K562 (cell line): ENCODE measurements at regions not wholly inside any gene's neighbourhood (a gene's known extent, or its start where the extent isn't known, plus 50 kb on each side); places are given as distances from the start of the nearest gene placed in this dataset.

Source experiments
- ATAC-seq: fragments of 200-7000 bp; cut with Tn5 transposase; 3 replicates; pipeline ENCODE4 v1.9.1; 2020; ENCODE audit warnings: moderate library complexity
- BruUV-seq: library from RNA; stranded (reverse); fragments of 400-500 nt; replicated peaks from 2 replicates; lab custom pipeline; 2021; lab: Mats Ljungman, UMichigan
- CTCF ChIA-PET: fragments of 300-600 bp; formaldehyde crosslinking; extraction: SDS; loops from one replicate; lab custom pipeline; 2021; ENCODE audit warnings: low intra/inter-chr PET ratio; lab: Yijun Ruan, JAX
- POLR2A ChIA-PET: fragments of 300-600, 350-650 bp; sonication (Branson Sonifier 250); formaldehyde crosslinking; extraction: SDS; loops from one replicate; lab custom pipeline; 2021; ENCODE audit warnings: antibody characterized with exemption, inconsistent platforms; lab: Yijun Ruan, JAX
- DNase-seq, 4 experiments: peaks; one replicate each; pipeline versions ENCODE4 v3.0.0 to v3.0.0-alpha.2; 2011 to 2018; ENCODE audit warnings: low spot score in 3 of 4, mixed read lengths in 3 of 4; ENCODE audit errors: extremely low read depth in 1 of 4
- FAIRE-seq: peaks from 2 replicates; lab custom pipeline; 2011; peaks lifted over from hg19 to GRCh38; lab: Jason Lieb, UNC
- H2AFZ ChIP-seq: 2 replicates; pipeline ENCODE4 v1.6.0; 2011; ENCODE audit warnings: low read depth, low read length, control low read depth, inconsistent platforms
- H3K27ac ChIP-seq: fragments of 200-600 bp; 3 replicates; pipeline ENCODE4 v1.8.0; 2011; ENCODE audit warnings: low read depth, mild to moderate bottlenecking, control low read depth, inconsistent platforms, low read length, moderate library complexity, mixed read lengths; ENCODE audit errors: extremely low read depth
- H3K27me3 ChIP-seq, 2 experiments: fragments of 300-600 bp in 1 of 2; 2 replicates in 1 of 2; 3 replicates in 1 of 2; pipeline versions ENCODE4 v1.6.0 to v1.8.0; 2011; ENCODE audit warnings: inconsistent platforms in 2 of 2, low read length in 2 of 2, mild to moderate bottlenecking in 1 of 2, mixed read lengths in 1 of 2, moderate library complexity in 1 of 2; ENCODE audit not compliant: control insufficient read depth in 2 of 2, insufficient read depth in 2 of 2
- H3K36me3 ChIP-seq: fragments of 300-600 bp; 3 replicates; pipeline ENCODE4 v1.8.0; 2011; ENCODE audit warnings: mild to moderate bottlenecking, low read length, inconsistent platforms; ENCODE audit not compliant: control insufficient read depth, insufficient read depth
- H3K4me1 ChIP-seq, 2 experiments: fragments of 200-600 bp in 1 of 2; replicated peaks in 1 of 2; 2 replicates in 1 of 2; 3 replicates in 1 of 2; pipeline versions ENCODE4 v1.5.1 to v1.8.0; 2011; ENCODE audit warnings: inconsistent platforms in 2 of 2, low read length in 2 of 2, mild to moderate bottlenecking in 1 of 2, mixed read lengths in 1 of 2, moderate library complexity in 1 of 2; ENCODE audit not compliant: control insufficient read depth in 2 of 2, insufficient read depth in 2 of 2
- H3K4me2 ChIP-seq: 2 replicates; pipeline ENCODE4 v1.6.1; 2011; ENCODE audit warnings: low read length, control low read depth, inconsistent platforms, mixed read lengths; ENCODE audit not compliant: insufficient read depth
- H3K4me3 ChIP-seq: fragments of 200-600 bp; sonication (generic), shearing (Covaris generic); 2 replicates; pipeline ENCODE4 v1.5.1; 2016; ENCODE audit warnings: control low read depth, inconsistent platforms
- H3K79me2 ChIP-seq: fragments of 200-600 bp; 3 replicates; pipeline ENCODE4 v1.8.0; 2011; ENCODE audit warnings: low read length, inconsistent platforms; ENCODE audit not compliant: control insufficient read depth, insufficient read depth
- H3K9ac ChIP-seq, 2 experiments: 2 replicates each; pipeline versions ENCODE4 v1.6.0 to v1.6.1; 2011; ENCODE audit warnings: low read depth in 2 of 2, low read length in 2 of 2, control low read depth in 1 of 2, inconsistent platforms in 1 of 2, mild to moderate bottlenecking in 1 of 2, mixed read lengths in 1 of 2; ENCODE audit not compliant: insufficient read depth in 1 of 2
- H3K9me1 ChIP-seq: one replicate; pipeline ENCODE4 v1.6.0; 2011; ENCODE audit warnings: inconsistent platforms, mild to moderate bottlenecking, low read length, moderate library complexity; ENCODE audit not compliant: control insufficient read depth, insufficient read depth
- H3K9me3 ChIP-seq: replicated peaks from 2 replicates; pipeline ENCODE4 v1.5.1; 2011; ENCODE audit warnings: low read depth, low read length, inconsistent platforms; ENCODE audit not compliant: control insufficient read depth, insufficient read depth
- H4K20me1 ChIP-seq: replicated peaks from 2 replicates; pipeline ENCODE4 v1.6.1; 2011; ENCODE audit warnings: low read length, inconsistent platforms, mixed read lengths; ENCODE audit not compliant: control insufficient read depth, insufficient read depth
- C11orf30 ChIP-seq: fragments of 450-650 bp; IDR thresholded peaks from 2 replicates; pipeline ENCODE4 v1.6.1; 2016; ENCODE audit warnings: low read depth, mild to moderate bottlenecking
- E2F4 ChIP-seq: sonication (generic); formaldehyde crosslinking; IDR thresholded peaks from 2 replicates; pipeline ENCODE4 v1.8.0; 2022; ENCODE audit warnings: mild to moderate bottlenecking, low read depth, missing genetic modification reagents
- MAFF ChIP-seq: IDR thresholded peaks from 2 replicates; pipeline ENCODE4 v1.6.1; 2012; ENCODE audit warnings: low read length, improper control_type of control experiment
- MAFG ChIP-seq: fragments of 450-650 bp; conservative IDR thresholded peaks from 2 replicates; pipeline ENCODE4 v1.6.1; 2016; ENCODE audit warnings: missing genetic modification characterization, missing compliant biosample characterization
- MAFK ChIP-seq: IDR thresholded peaks from 2 replicates; pipeline ENCODE4 v1.6.1; 2011; ENCODE audit warnings: low read length, improper control_type of control experiment
- SMARCB1 ChIP-seq: IDR thresholded peaks from 2 replicates; pipeline ENCODE4 v1.6.1; 2011; ENCODE audit warnings: improper control_type of control experiment, low read depth; ENCODE audit not compliant: insufficient read length
- ZBTB1 ChIP-seq: sonication (generic); formaldehyde crosslinking; IDR thresholded peaks from 2 replicates; pipeline ENCODE4 v1.8.1; 2023; ENCODE audit warnings: missing genetic modification reagents, low read depth, mild to moderate bottlenecking, borderline replicate concordance
- ZNF316 ChIP-seq: fragments of 450-650 bp; IDR thresholded peaks from 2 replicates; pipeline ENCODE4 v1.6.1; 2016
- WGBS: fragments of 100-300 bp; shearing (Covaris generic); methylation state at CpG from one replicate; pipeline ENCODE4 v1.1.6; 2016; ENCODE audit warnings: low coverage, mixed read lengths; ENCODE audit not compliant: insufficient coverage; ENCODE audit errors: missing lambda C conversion rate; 5-methylcytosine and 5-hydroxymethylcytosine counted together
- in situ Hi-C: fragments of 300-500 bp; cut with MboI; formaldehyde crosslinking; loops from 4 replicates; pipeline ENCODE4 v1.15.0; 2018; ENCODE audit warnings: inconsistent platforms, mixed read lengths
- intact Hi-C: fragments of 100-400 bp; cut with micrococcal nuclease; formaldehyde crosslinking; loops from 2 replicates; pipeline ENCODE4 v1.14.2; 2022

- Histone ChIP-seq H3K4me2 (no peak overlapping the region), H3K9me1 (no peaks in the 10 kb centered on the region), H3K4me3 (no peak overlapping the region), H3K27ac (no peak overlapping the region), H3K4me1 (no peaks in the 10 kb centered on the region), H3K9ac (no peak overlapping the region), H4K20me1 (no peaks in the 10 kb centered on the region), H3K27me3 (no peaks in the 10 kb centered on the region), H3K9me3 (peaks cover 11% of the 10 kb centered on the region), H3K36me3 (no peaks in the 10 kb centered on the region), H3K79me2 (no peaks in the 10 kb centered on the region), H2AFZ (no peak overlapping the region)
- TF ChIP-seq SMARCB1 (no peak), MAFK (peak; percentile 86), C11orf30 (peak; percentile 76), MAFG (tag) (peak; percentile 68), ZNF316 (peak; percentile 87), E2F4 (no peak), MAFF (peak; percentile 82), ZBTB1 (CRISPR knock-in tag) (no peak)
- in situ Hi-C loops, result no loop called here
- FAIRE-seq (no peak), ATAC-seq (no peak), DNase-seq (no peak)
- WGBS, result 47% methylated on average over 1 of the region's 1 CpG
- ChIA-PET CTCF (no interaction called here), POLR2A (interaction anchor here (0.7 kb wide), 1 partner anchor 415 kb away, joined by 3 read pairs; no protein-coding TSS in a partner anchor)
- intact Hi-C loops, result no loop called here
- BruUV-seq, result no TSS peak
Measured at GRCh38 chr19:28665748-28666147, 547.2 kb downstream of the UQCRFS1 start.
